ENCODE measurements at regions not wholly inside any gene's neighbourhood (a gene's known extent, or its start where the extent isn't known, plus 50 kb on each side); places are given as distances from the start of the nearest gene placed in this dataset.
A peak's percentile ranks its signal among the peaks of the same experiment; 100 is the strongest.

DNA sequence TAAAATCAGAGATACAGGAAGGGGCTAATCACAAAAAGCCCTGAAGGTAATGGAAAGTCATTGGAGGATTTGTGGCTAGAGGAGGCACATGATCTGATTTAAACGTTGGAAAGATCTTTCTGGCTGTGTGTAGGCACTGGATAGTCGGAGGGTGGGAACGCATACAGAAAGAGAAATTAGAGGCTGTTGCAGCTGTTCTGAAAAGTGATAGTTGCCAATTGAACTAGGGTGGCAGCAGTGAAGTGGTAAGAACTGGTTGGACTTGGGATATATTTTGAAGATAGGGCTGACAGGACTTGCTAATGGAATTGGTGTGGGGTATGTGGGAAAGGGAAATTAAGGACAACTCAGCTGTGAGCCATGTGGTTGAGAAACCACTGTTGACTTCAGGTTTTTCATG lies 223.6 kb downstream of the OGFRL1 start:
- no peak for DNase-seq

DNA sequence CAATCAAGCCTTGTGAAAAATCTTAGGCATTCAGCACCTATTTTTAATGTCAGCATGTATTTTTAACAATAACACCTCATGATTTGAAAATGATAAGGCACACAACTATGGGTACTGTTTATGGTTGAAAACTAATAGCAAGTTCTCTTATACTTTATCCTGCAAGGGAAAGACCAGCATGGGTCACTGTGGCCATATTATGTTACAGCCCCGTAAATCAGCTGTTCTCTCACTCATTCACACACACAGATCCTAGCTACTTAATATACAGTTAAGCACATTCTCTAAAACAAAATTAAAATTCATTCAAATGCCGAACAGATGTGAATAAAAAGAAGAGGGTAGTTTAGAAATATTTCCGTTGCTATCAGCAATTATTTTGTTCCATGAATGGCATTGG lies 224.4 kb downstream of the OGFRL1 start:
- no peak for DNase-seq

- DNase-seq: no peak
These were observed 234.9 kb downstream of the OGFRL1 start for GRCh38 chr6:71523548-71523947.

DNA sequence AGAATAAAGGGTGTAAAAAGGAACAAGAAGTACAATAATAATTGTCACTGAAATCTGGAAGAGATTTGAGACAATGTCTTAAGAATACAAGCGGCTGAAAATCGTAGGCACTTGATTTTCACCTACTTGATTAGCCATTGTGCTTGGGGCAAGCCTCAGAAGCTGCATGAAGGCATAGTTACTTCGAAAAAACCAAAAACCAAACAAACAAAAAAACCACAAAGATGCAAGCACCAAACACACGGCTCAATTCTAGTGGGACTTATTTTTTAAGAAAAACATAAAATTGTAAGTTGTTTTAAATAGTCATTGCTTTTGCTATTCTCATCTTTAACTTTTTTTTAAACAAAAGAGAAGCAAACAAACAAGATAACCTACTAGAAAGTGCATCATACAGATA lies 235.6 kb downstream of the OGFRL1 start:
- no peak for DNase-seq

DNA sequence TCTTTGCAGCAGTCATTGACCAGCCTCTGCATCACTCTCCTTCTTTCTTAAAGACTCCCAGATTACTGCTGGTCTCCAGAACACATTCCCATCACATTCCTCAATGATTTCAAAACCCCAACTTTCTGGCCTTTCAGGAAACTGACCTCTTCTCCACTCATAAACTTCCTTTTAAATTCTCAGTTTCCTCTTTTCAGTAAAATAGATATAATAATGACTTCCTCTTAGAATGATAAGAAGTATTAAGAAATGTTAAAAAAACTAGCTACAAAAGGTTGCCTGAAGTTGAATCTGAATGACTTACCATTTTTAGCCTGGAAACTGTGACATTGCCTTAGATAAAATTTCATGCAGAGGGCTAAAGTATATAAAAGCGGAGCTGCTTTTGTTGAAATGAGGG lies 239.3 kb downstream of the OGFRL1 start:
- DNase-seq: no peak

GRCh38 chr6:71529026-71529425 lies 240.4 kb downstream of the OGFRL1 start:
- DNase-seq: no peak

GRCh38 chr6:71529769-71530168 lies 241.2 kb downstream of the OGFRL1 start:
- DNase-seq: no peak

DNA sequence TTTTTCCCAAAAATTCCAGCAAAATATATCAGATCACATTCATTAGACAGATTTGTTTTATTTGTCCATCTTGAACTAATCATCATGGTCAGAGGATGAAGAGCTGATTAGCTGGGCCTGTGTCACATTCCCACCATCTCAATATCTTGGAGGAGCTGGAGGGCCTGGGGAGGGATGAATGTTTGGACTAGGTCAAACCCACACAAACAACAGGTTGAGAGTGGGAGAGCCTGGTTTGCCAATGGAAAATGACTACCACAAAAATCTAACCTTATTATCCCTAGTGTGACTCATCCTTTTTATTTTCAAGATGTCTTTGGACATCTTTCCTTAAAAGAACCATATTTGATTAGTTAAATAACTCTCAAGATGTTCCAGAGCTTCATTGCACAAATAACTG lies 242.4 kb downstream of the OGFRL1 start:
- DNase-seq: no peak

DNA sequence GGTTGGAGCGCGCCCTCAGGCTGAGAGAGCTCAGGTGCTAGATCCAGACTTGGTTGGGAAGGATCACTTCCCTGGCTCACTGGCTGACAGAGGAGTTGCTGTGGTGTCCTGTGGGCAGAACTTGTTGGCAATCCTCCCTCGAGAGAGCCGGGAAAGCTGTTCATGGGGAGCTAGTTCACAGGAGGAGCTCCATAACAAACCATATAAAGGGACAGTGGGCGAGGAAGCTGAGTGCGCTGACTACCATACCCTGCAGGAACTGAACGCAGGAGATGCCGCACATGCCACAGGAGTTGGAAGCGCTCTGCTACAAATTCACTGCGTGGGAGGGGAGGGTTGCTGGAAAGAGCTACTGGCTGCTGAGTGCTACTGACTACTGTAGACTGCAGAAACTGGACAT lies 243.2 kb downstream of the OGFRL1 start:
- DNase-seq: no peak

GRCh38 chr6:71533939-71534379 lies 245.3 kb downstream of the OGFRL1 start:
- DNase-seq: peak in 1 of 56 donors; percentile 1

GRCh38 chr6:71534921-71535320 lies 246.3 kb downstream of the OGFRL1 start:
- DNase-seq: no peak

DNA sequence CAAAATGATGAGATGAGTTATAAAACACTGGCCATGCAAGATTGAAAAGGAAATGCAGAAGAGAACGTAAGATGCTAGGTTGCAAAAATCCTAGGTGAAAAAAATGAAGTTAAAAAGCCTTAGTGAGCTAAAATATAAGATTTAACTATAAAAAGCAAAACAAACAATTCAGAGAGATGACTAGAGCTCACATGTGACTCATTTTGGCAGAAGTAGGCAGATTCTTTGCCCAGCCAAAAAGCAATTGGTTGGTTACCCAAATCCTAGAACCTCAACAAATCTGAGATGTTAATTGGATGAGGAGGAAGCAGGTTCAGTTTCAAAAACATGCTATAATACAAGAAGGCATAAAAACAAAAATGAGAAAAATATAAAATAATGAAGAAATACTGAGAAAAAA lies 249.1 kb downstream of the OGFRL1 start:
- no peak for DNase-seq

GRCh38 chr6:71544028-71544427 lies 255.4 kb downstream of the OGFRL1 start:
- no peak for DNase-seq

DNA sequence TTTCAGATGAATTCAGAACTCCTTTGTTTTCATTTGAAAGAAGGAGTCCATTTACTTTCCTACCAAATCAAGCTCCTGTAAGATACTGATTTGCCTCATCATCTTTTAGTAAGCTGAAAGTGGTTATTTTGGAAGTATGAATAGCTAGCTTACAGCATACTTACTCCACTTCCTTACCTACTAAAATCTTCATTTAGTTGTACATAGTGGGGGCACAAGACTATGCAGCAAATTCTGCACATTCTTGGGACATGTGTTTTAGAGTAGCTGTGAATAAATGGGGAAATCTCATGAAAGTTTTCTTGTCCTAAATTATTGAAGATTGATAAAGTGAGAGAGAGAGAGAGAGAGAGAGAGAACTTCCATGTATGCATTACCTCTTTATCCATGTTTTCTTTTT lies 256.3 kb downstream of the OGFRL1 start:
- no peak for DNase-seq

- DNase-seq: no peak
These were observed 257.3 kb downstream of the OGFRL1 start for GRCh38 chr6:71545905-71546304.

GRCh38 chr6:71551798-71552197 lies 263.2 kb downstream of the OGFRL1 start:
- no peak for DNase-seq

GRCh38 chr6:71556141-71556540 lies 267.5 kb downstream of the OGFRL1 start:
- DNase-seq: no peak

DNA sequence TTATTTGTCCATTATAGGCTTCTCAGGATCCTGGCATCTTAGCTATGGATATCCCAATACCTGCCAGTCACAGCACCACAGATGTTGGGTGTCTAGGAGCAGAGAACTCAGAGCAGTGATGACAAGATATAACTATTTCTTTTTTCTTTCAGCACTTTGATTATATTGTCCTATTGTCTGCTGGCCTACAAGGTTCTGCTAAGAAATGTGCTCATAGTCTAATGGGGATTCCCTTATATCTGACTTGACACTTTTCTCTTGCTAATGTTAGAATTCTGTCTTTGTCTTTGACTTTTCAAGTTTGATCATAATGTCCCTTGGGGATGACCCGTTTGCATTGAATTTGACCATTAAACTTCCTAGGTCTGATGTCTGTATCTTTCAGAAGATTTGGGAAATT lies 270.4 kb downstream of the OGFRL1 start:
- no peak for DNase-seq

- DNase-seq: no peak
These were observed 279.0 kb downstream of the OGFRL1 start for GRCh38 chr6:71567562-71567961.

DNA sequence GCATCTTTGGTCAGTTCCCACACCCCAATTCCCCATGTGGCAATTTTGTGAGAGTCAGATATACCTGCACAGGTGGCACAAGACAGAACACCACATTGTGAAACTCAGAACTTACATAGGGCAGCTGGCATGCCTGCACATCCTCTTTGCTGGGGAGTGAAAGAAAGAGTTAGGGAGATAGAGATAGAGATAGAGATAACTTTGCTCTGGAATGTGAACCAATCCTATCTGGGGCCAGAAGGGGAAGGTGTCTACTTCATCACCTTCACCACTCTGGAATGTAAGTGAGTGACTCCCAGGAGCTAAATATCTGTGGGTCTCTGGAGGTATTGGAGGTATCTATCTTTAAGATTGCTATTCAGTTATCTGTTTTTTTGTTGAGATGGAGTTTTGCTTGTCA lies 289.2 kb downstream of the OGFRL1 start:
- no peak for DNase-seq

- DNase-seq: no peak
These were observed 291.3 kb downstream of the OGFRL1 start for GRCh38 chr6:71579902-71580301.

DNA sequence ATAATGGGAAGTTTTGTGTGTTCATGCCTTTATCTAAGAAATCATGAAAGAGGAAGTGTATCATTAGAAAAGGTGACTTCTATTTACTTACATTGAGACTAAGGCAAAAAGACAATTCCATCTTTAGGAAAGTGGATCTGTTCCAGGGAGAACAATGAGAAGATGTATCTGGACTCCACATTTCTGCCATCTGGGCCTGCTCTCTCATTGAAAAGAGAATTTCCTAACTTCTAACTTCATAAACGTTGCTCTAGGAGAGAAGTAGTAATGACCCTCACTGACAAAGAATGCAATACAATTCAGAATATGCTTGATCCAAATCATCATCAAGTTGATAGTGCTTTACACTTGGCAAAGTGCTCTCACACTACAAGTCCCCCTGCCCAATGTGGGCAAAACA lies 294.2 kb downstream of the OGFRL1 start:
- DNase-seq: no peak

DNA sequence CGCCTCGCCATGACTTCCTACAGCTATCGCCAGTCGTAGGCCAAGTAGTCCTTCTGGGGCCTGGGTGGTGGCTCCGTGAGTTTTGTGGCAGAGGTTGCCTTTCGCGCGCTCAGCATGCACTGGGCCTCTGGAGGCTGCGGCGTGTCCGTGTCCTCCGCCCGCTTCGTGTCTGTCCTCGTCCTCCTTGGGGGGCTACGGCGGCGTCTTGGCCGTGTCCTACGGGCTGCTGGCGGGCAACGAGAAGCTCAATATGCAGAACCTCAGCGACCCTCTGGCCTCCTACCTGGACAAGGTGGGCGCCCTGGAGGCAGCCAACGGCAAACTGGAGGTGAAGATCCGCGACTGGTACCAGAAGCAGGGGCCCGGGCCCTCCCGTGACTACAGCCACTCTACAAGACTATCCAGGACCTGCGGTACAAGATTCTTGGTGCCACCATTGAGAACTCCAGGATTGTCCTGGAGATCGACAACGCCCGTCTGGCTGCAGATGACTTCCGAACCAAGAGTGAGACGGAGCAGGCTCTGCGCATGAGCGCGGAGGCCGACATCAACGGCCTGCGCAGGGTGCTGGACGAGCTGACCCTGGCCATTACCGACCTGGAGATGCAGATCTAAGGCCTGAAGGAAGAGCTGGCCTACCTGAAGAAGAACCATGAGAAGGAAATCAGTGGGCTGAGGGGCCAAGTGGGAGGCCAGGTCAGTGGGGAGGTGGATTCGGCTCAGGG lies 296.3 kb downstream of the OGFRL1 start:
- no peak for DNase-seq

GRCh38 chr6:71585472-71585871 lies 296.9 kb downstream of the OGFRL1 start:
- DNase-seq: no peak

Data from nucleus accumbens (tissue), 56 donors.